Stimulated activated CD4-positive, alpha-beta T cell treated with anti-CD3 and anti-CD28 coated beads, Interleukin-2, amount 100 ng/mL, for 48 hours (primary cell): ENCODE measurements at regions not wholly inside any gene's neighbourhood (a gene's known extent, or its start where the extent isn't known, plus 50 kb on each side); places are given as distances from the start of the nearest gene placed in this dataset.

Experiments
- DNase-seq, 2 donors: peaks; one replicate each; pipeline ENCODE4 v3.0.0-alpha.2; 2020

GRCh38 chr1:38326856-38327255 is 280.3 kb upstream of the POU3F1 start:
- no peak for DNase-seq

DNA sequence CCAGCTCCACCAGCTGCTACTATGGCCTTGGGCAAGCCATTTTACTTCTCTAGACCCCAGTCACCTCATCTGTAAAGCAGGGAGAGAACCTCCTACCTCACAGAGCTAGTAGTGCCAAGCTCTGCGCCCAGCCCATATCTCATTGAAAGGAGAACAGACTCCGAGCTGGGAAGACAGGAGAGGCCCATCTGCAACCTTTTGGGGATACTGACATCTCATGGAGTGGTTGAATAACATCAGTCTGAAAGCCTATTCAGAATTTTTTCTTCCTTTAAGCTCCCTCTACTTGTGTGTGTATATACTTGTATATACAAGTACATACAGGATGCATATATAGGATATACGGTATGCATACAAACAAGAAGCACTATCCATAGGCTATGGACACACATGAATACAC is 279.5 kb upstream of the POU3F1 start:
- no peak for DNase-seq

GRCh38 chr1:38312753-38313152 is 266.2 kb upstream of the POU3F1 start:
- DNase-seq: no peak

- DNase-seq: no peak
Observed at GRCh38 chr1:38310079-38310478, 263.5 kb upstream of the POU3F1 start.

DNA sequence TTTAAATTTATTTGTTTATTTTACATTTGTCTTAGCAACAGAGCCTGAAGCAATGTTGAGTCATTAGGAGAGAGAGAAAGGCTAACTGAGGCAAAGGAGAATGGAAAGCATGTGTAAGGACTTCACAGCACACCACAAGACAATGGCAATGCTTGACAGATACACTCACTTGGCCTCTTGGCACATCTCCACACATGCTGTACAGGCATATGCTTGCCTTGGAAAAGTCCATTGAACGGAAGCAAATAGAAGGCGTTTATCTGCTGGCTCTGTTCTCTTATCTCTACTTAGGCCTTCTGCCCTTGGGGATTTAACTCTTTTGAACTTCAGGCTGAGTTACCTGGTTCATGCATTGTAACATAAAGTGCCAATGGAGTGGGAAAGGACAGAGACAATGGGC is 262.2 kb upstream of the POU3F1 start:
- no peak for DNase-seq

DNA sequence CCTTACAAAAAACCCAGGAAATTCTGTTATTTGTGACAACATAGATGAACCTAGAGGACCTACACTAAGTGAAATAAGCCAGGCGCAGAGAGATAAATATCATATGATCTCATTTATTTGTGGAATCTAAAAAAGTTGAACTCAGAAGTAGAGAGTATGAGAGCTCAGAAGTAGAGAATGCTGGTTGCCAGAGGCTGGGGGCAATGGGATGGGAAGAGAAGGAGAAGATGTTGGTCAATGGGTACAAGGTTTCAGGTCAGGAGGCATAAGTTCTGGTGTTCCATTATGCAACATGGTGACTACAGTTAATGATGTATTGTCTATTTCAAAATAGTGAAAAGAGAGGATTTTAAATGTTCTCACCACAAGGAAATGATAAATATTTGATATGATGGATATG is 259.1 kb upstream of the POU3F1 start:
- no peak for DNase-seq

DNA sequence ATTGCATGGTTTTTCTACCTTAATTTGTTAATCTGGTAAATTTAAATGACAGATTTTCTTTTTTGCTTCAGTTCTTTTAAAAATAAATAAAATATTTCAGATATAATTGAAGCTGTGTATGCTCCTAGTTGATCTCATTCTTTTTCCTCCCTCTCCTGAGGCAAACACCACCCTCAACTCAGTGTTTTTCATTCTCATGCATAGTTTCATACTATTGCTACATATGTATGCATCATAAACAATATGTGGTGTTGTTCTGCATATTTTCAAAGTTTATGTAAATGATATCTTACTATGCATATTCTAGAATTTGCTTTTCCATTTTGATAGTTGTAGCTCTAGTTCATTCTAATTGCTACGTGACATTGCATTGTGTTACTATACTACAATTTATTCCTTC is 257.2 kb upstream of the POU3F1 start:
- no peak for DNase-seq

DNA sequence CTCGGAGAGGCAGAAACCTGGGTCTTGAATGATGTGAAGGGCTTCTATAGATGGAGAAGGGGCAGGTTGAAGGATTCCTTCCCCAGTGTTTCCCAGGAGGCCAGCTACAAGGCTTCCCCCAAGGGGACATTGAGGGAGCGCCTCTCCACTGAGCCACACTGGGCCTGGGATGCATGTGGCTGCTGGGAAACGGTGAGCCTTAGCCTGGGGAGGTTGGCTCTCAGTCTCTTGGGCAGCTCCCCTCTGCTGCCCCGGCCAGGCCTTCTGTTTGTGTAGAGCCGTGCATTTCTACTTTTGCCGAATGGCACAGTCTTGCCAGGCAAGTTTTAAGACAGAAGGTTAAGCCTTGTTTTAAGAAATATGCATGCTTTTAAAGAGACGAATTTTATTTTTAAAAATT is 254.4 kb upstream of the POU3F1 start:
- no peak for DNase-seq

DNA sequence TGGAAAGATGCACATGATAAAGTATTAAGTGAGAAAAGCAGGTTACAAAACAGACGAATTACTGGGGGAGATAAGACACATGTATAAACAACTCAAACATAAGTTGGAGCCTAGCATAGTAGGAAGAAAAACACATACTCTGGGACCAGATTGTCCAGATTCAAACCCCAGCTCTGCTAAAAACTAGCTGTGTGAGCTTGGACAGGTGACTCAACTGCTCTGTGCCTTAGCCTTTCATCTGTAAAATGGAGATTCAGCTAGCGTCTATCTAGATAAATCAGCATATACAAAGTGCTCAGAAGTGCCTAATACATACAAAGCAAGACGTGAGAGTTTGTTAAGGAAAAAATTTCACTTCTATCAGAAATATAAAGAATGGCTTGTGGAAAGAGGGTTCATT is 254.0 kb upstream of the POU3F1 start:
- DNase-seq: no peak

DNA sequence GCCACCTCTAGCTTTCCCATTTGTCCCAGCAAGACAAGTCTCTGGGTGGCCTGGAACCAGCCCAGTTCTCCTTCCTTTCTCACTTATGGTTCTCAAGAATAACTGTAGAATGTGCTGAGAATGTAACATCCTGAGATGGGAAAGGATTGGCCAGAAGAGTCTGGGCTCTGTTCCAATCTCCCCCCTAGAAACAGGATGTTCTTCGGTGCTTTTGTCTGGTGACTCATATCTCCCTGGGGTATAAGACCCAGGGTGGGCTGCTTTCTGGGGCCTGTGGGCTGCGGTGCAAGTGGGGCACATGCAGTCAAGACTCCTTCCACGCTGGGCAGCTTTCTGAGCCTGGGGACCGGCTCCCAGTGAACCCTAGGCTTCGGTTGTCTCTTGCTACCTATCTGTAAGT is 251.2 kb upstream of the POU3F1 start:
- DNase-seq: no peak

DNA sequence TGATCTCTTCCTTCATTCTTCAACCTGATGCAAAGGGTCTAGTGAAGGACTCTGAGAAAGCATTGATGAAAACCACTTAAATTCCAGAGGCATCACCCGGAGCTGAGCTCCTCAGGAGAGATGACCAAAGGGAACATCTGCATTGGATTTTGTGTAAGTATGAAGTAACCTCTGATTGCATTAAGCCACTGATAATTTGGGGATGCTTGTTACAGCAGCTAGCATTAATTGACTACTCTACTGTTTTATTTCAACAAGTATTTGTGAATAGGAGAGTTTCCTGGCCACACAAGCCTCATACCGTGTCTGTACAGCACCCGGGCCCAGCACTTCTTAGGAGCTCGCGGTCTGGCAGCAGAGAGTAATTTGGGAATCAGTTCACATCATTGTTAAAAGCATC is 250.7 kb upstream of the POU3F1 start:
- no peak for DNase-seq

DNA sequence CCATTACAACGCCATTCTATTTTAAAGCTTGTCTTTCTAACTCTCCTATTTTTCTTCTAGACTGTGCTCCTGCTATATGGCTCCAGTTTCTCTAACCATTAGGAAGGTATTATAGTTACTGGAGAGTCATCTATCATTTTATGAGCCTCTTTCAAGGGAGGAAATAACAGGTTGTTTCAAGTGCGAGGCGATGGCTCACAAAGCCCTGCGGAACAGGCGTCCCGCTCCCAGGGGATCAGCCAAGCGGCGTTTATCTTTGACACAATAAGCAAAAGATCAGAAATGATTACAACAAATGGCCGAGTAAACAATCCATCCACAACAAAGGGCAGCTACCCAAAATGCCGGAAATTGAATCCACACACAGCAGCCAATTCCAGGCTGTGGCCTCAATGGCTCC is 249.5 kb upstream of the POU3F1 start:
- no peak for DNase-seq

- no peak for DNase-seq
Observed at GRCh38 chr1:38293567-38293966, 247.0 kb upstream of the POU3F1 start.

- DNase-seq: no peak
Observed at GRCh38 chr1:38292969-38293368, 246.4 kb upstream of the POU3F1 start.

- DNase-seq: no peak
Observed at GRCh38 chr1:38291906-38292521, 245.4 kb upstream of the POU3F1 start.

DNA sequence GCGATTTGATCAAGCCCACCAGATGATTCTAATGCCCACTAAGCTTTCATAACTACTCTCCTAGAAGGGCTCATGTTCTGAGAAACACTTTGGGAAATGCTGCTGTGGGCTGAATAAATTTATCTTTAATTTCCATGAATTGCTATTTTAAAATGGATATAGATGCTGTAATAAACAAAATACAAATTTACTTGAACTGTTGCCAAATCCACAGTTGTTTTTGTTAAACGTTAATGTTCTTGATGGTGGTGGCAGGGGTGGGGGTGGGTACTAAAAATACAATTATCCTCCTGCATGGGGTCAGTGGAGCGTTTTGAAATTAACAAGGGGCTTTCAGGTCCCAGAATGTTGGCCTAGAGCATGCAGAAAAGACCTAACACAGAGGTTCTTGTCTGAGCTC is 244.7 kb upstream of the POU3F1 start:
- no peak for DNase-seq

DNA sequence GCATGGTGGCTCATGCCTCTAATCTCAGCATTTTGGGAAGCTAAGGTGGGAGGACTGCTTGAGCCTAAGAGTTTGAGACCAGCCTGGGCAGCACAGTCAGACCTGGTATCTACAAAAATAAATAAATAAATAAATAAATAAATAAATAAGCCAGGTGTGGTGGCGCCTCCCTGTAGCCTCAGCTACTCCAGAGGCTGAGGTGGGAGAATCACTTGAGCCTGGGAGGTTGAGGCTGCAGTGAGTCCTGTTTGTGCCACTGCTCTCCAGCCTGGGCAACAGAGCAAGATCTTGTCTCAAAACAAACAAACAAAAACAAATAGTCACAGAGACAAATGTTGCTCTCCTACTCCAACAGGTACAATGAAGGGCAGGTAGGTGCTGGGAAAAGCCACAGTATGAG is 242.4 kb upstream of the POU3F1 start:
- DNase-seq: no peak

- no peak for DNase-seq
Observed at GRCh38 chr1:38287547-38287946, 241.0 kb upstream of the POU3F1 start.

- DNase-seq: no peak
Observed at GRCh38 chr1:38287036-38287435, 240.4 kb upstream of the POU3F1 start.

GRCh38 chr1:38285807-38286530 is 239.4 kb upstream of the POU3F1 start:
- DNase-seq: no peak

DNA sequence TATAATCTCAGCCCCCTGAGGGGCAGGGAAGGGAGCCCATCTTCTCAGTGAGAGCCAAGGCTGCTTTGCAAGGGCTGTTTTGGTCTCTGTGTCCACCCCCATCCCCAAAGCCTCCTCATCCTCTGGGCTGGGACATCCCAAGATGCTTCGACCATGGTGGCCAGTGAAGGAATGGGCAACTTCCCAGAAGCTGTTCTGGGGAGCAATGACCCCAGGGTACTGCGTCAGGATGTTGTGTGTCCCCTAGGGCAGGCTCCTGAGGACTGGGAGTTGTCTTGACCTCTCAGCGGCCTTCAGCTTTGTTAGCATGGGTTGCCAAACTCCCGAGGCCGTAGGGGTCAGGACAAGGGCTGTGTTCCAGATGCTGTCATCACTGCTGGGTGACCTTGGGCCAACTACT is 238.4 kb upstream of the POU3F1 start:
- DNase-seq: no peak

DNA sequence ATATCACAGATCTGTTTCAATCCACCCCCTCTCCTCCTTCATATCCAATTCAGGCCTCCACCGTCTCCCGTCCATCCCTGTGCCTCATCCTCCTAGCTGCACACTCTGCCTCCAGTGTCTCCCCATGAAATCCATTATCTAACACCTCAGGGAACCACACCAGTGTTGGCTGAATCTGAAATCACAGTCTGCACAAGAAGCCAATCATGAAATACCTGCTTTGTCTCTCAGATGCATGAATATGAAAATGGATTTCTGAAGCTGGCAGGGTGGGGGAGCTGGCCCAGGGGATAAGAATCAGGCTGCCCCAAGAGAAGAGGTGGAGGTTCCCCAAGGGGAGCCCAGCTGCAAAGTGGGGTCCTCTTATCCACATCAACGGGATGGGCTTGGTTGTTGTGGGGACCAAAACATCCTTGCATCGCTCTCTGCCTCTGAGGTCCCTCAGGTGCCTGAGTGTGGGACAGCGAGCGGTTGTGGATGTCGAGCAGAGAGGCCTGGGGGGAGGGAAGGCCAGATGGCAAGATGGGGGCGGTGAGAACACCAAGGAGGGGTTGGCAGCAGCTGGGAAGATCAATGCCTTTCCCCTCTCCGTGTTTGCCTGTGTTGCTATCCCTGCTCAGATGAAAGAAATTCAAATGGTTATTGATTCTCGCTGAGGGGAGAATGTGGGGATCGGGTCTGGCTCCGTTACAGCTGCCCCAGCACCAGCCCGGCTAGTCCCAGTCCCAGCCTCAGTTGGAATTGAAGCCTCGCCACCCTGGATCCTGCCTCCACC is 237.3 kb upstream of the POU3F1 start:
- DNase-seq: no peak

DNA sequence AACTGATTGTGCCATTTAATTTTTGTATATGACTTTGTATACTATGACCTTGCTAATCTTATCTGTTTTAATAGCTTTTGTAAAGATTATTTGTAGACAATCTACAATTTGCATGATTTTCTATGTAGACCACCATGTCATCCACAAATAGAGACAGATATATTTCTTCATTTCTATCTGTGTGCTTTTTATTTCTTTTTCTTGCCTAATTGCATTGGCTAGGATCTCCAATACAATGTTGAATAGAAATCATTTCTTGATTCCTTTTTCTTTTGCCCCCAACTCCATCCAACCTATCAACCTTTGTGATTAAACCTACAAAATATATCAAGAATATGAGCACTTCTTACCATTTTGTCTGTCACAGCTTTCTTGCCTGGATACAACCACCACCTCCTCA is 232.6 kb upstream of the POU3F1 start:
- no peak for DNase-seq

- no peak for DNase-seq
Observed at GRCh38 chr1:38277646-38278045, 231.1 kb upstream of the POU3F1 start.
